ENCODE measurements at regions not wholly inside any gene's neighbourhood (a gene's known extent, or its start where the extent isn't known, plus 50 kb on each side); places are given as distances from the start of the nearest gene placed in this dataset.

DNA sequence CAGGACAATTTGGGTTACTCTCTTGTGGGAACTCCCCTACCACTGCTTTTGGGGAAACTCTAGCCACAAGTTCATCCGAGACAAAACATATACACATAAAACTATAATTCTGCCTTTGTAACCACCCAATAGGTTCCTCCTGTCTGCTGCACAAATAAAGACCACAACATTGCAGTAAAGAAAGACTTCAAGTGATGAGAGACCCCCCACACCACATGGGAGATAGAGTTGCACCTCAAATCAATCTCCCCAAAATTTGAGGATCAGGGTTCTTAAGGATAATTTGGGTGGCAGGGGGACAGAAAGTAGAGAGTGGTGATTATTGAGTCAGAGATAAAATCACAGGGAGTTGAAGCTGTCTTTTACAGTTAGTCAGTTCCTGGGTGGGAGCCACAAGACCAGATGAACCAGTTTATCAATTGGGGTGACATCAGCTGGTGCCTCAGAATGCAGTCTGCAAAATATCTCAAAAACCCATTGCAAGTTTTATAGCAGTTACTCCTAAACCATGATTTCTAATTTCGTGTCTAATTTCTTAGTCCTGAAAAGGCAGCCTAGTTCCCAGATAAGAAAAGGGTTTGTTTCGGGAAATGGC lies 1348.5 kb downstream of the PCDH9 start:
- TF ChIP-seq, protein P1, sequence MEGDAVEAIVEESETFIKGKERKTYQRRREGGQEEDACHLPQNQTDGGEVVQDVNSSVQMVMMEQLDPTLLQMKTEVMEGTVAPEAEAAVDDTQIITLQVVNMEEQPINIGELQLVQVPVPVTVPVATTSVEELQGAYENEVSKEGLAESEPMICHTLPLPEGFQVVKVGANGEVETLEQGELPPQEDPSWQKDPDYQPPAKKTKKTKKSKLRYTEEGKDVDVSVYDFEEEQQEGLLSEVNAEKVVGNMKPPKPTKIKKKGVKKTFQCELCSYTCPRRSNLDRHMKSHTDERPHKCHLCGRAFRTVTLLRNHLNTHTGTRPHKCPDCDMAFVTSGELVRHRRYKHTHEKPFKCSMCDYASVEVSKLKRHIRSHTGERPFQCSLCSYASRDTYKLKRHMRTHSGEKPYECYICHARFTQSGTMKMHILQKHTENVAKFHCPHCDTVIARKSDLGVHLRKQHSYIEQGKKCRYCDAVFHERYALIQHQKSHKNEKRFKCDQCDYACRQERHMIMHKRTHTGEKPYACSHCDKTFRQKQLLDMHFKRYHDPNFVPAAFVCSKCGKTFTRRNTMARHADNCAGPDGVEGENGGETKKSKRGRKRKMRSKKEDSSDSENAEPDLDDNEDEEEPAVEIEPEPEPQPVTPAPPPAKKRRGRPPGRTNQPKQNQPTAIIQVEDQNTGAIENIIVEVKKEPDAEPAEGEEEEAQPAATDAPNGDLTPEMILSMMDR (IDR thresholded peaks at IDR 0.05): no peak
- no peak for TF ChIP-seq POLR2AphosphoS5 (IDR thresholded peaks at IDR 0.05)
- TF ChIP-seq POLR2A (IDR thresholded peaks at IDR 0.05): no peak
- TF ChIP-seq EP300 (IDR thresholded peaks at IDR 0.05): no peak

Measured in suprapubic skin (tissue), 4 donors.